Adrenal gland (tissue), 5 donors: ENCODE measurements at regions not wholly inside any gene's neighbourhood (a gene's known extent, or its start where the extent isn't known, plus 50 kb on each side); places are given as distances from the start of the nearest gene placed in this dataset.

Experiments
- POLR2A ChIP-seq, 2 donors: fragments of 450-650 bp; IDR thresholded peaks; one replicate each; pipeline ENCODE4 v1.6.1; 2017; ENCODE audit warnings: antibody characterized with exemption in 2 of 2, mild to moderate bottlenecking in 2 of 2, moderate library complexity in 1 of 2
- TF ChIP-seq, protein P1 (sequence below), 6 experiments: fragments of 450-650 bp in 4 of 6; fragments of 200-600 bp in 2 of 6; sonication (generic) in 1 of 6; IDR thresholded peaks; 1 replicate in 5 of 6; 2 replicates in 1 of 6; pipeline versions ENCODE4 v1.5.1 to v1.8.0; 2016 to 2021; ENCODE audit warnings: antibody characterized with exemption in 6 of 6, mild to moderate bottlenecking in 2 of 6, moderate library complexity in 1 of 6
- donor health status: DM: no; HTN: no; CAD: no.

DNA sequence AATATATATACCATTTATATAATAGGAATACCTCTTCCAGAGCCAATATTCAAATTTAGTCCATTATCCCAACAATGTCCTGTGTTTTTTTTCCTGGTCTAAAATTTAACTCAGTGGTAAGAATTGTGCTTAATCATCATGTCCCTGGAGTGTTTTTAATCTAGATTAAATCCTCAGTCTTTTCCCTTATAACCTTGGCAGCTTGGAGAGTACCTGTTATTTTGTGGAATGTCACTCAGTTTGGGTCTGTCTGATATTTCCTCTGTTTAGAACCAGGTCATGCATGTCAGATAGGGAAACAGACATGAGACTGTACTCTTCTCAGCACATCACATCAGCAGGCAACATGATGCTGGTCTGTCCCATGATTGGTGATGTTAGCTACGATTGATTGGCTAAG, 96.6 kb downstream of the HPGD start:
- TF ChIP-seq, protein P1, sequence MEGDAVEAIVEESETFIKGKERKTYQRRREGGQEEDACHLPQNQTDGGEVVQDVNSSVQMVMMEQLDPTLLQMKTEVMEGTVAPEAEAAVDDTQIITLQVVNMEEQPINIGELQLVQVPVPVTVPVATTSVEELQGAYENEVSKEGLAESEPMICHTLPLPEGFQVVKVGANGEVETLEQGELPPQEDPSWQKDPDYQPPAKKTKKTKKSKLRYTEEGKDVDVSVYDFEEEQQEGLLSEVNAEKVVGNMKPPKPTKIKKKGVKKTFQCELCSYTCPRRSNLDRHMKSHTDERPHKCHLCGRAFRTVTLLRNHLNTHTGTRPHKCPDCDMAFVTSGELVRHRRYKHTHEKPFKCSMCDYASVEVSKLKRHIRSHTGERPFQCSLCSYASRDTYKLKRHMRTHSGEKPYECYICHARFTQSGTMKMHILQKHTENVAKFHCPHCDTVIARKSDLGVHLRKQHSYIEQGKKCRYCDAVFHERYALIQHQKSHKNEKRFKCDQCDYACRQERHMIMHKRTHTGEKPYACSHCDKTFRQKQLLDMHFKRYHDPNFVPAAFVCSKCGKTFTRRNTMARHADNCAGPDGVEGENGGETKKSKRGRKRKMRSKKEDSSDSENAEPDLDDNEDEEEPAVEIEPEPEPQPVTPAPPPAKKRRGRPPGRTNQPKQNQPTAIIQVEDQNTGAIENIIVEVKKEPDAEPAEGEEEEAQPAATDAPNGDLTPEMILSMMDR (IDR thresholded peaks at IDR 0.05), result no peak
- TF ChIP-seq POLR2A (IDR thresholded peaks at IDR 0.05), result no peak
